GM12878 (cell line): ENCODE measurements at regions not wholly inside any gene's neighbourhood (a gene's known extent, or its start where the extent isn't known, plus 50 kb on each side); places are given as distances from the start of the nearest gene placed in this dataset.

ENCODE experiments used
- ATAC-seq: fragments of 200-7000 bp; cut with Tn5 transposase; 3 replicates; pipeline ENCODE4 v1.9.1; 2020; ENCODE audit warnings: mild to moderate bottlenecking, moderate library complexity
- BruUV-seq: library from RNA; stranded (reverse); fragments of 400-500 nt; replicated peaks from 2 replicates; lab custom pipeline; 2021; lab: Mats Ljungman, UMichigan
- CTCF ChIA-PET: fragments of 300-600 bp; sonication (Branson Sonifier 250); formaldehyde crosslinking; extraction: SDS; loops from one replicate; lab custom pipeline; 2021; ENCODE audit warnings: inconsistent platforms; lab: Yijun Ruan, JAX
- POLR2A ChIA-PET: fragments of 350-600 bp; formaldehyde crosslinking; extraction: SDS; loops from one replicate; lab custom pipeline; 2021; ENCODE audit warnings: inconsistent platforms; lab: Charles Lee
- RAD21 ChIA-PET: fragments of 300-600 bp; sonication (Branson Sonifier 250); formaldehyde crosslinking; loops from one replicate; lab custom pipeline; 2023; ENCODE audit warnings: antibody characterized with exemption; ENCODE audit not compliant: unreplicated experiment; lab: Charles Lee
- SMC1A ChIA-PET: fragments of 300-600 bp; sonication (Branson Sonifier 250); formaldehyde crosslinking; loops from one replicate; lab custom pipeline; 2023; ENCODE audit not compliant: unreplicated experiment, uncharacterized antibody; lab: Charles Lee
- DNase-seq: peaks from one replicate; pipeline ENCODE4 v3.0.0-alpha.2; 2011; ENCODE audit warnings: low read depth, low spot score
- FAIRE-seq: peaks from 3 replicates; lab custom pipeline; 2011; peaks lifted over from hg19 to GRCh38; lab: Jason Lieb, UNC
- H2AFZ ChIP-seq: 2 replicates; pipeline ENCODE4 v1.6.0; 2011; ENCODE audit warnings: low read depth, low read length, control low read depth; ENCODE audit not compliant: control insufficient read depth
- H3K27ac ChIP-seq: 2 replicates; pipeline ENCODE4 v1.5.1; 2011; ENCODE audit warnings: control low read depth; ENCODE audit not compliant: control insufficient read depth, insufficient read depth
- H3K27me3 ChIP-seq, 2 experiments: replicated peaks in 1 of 2; 2 replicates each; pipeline versions ENCODE4 v1.6.0 to v1.6.1; 2011; ENCODE audit warnings: low read length in 1 of 2; ENCODE audit not compliant: control insufficient read depth in 2 of 2, insufficient read depth in 2 of 2
- H3K36me3 ChIP-seq, 2 experiments: 2 replicates each; pipeline ENCODE4 v1.5.1; 2011; ENCODE audit warnings: low read length in 1 of 2; ENCODE audit not compliant: control insufficient read depth in 2 of 2, insufficient read depth in 2 of 2
- H3K4me1 ChIP-seq: 2 replicates; pipeline ENCODE4 v1.6.1; 2011; ENCODE audit warnings: mild to moderate bottlenecking, low read length, moderate library complexity, mixed read lengths; ENCODE audit not compliant: control insufficient read depth, insufficient read depth
- H3K4me2 ChIP-seq: 2 replicates; pipeline ENCODE4 v1.6.0; 2011; ENCODE audit warnings: control low read depth; ENCODE audit not compliant: control insufficient read depth, insufficient read depth
- H3K4me3 ChIP-seq: fragments of 200-600 bp; sonication (generic); 2 replicates; pipeline ENCODE4 v1.5.1; 2016
- H3K79me2 ChIP-seq: 2 replicates; pipeline ENCODE4 v1.6.0; 2011; ENCODE audit warnings: low read length; ENCODE audit not compliant: control insufficient read depth, insufficient read depth
- H3K9ac ChIP-seq: 2 replicates; pipeline ENCODE4 v1.8.0; 2011; ENCODE audit warnings: low read length, control low read depth, mixed read lengths; ENCODE audit not compliant: control insufficient read depth, insufficient read depth
- H3K9me3 ChIP-seq: replicated peaks from 3 replicates; pipeline ENCODE4 v1.5.1; 2011; ENCODE audit warnings: mild to moderate bottlenecking, low read length; ENCODE audit not compliant: control insufficient read depth, insufficient read depth
- H4K20me1 ChIP-seq: 2 replicates; pipeline ENCODE4 v1.6.0; 2011; ENCODE audit not compliant: control insufficient read depth, insufficient read depth
- BRCA1 ChIP-seq: IDR thresholded peaks from 2 replicates; pipeline ENCODE4 v1.6.1; 2011; ENCODE audit warnings: low read depth, low read length, improper control_type of control experiment
- ZBTB4 ChIP-seq: fragments of 450-650 bp; formaldehyde crosslinking; IDR thresholded peaks from 2 replicates; pipeline ENCODE4 v1.4.0; 2022; ENCODE audit warnings: mild to moderate bottlenecking, moderate library complexity
- ZNF207 ChIP-seq: fragments of 450-650 bp; IDR thresholded peaks from 2 replicates; pipeline ENCODE4 v1.6.1; 2014; ENCODE audit warnings: antibody characterized with exemption, mild to moderate bottlenecking, borderline replicate concordance
- ZNF622 ChIP-seq: fragments of 450-650 bp; IDR thresholded peaks from 2 replicates; pipeline ENCODE4 v1.6.1; 2017; ENCODE audit warnings: mild to moderate bottlenecking, inconsistent platforms
- whole genome bisulfite sequencing: methylation state at CpG from one replicate; pipeline ENCODE4 v1.1.6; 2016; ENCODE audit warnings: low lambda C conversion rate; ENCODE audit not compliant: insufficient replicate concordance, insufficient coverage; ENCODE audit errors: missing lambda C conversion rate; 5-methylcytosine and 5-hydroxymethylcytosine counted together
- in situ Hi-C: fragments of 300-500 bp; cut with MboI; formaldehyde crosslinking; loops from 9 replicates; pipeline ENCODE4 v1.14.3; 2018; ENCODE audit warnings: mixed read lengths
- intact Hi-C: fragments of 100-400 bp; cut with micrococcal nuclease; formaldehyde crosslinking; loops from one replicate; pipeline ENCODE4 v1.14.2; 2022; ENCODE audit not compliant: unreplicated experiment
- TF ChIP-seq, protein P1 (sequence below): fragments of 450-650 bp; IDR thresholded peaks from 2 replicates; pipeline ENCODE4 v1.6.1; 2016; ENCODE audit warnings: mild to moderate bottlenecking
- TF ChIP-seq, protein P2 (sequence below): fragments of 450-650 bp; conservative IDR thresholded peaks from 2 replicates; pipeline ENCODE4 v1.6.1; 2017; ENCODE audit warnings: mild to moderate bottlenecking, moderate library complexity

DNA sequence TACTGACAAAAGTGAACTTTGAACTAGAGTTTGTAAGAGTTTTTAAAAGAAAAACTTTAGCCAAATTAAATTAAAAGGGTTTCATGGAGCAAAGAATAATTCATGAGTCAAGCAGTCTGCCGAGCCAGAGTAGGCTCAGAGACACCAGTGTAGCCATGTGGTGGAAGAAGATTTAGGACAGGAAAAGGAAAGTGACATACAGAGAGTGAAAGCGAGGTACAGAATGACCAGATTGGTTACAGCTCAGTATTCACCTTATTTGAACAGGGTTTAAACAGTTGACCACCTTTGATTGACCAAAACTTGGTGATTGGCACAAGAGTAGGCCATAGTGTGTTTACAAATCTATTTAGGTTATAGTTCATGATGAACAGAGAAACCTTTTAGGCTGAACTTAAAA lies 377.8 kb downstream of the KLHL4 start:
- ATAC-seq = peak; percentile 59
- Histone ChIP-seq H3K4me2 (no peak overlapping the region), H3K4me3 (no peak overlapping the region), H4K20me1 (no peaks in the 10 kb centered on the region)
- BruUV-seq = no TSS peak
- CTCF ChIA-PET = interaction anchor here (0.6 to 1.5 kb wide), 2 partner anchors 229 to 384 kb away, joined by 3 to 4 read pairs; no protein-coding TSS in a partner anchor
- TF ChIP-seq, protein P1, sequence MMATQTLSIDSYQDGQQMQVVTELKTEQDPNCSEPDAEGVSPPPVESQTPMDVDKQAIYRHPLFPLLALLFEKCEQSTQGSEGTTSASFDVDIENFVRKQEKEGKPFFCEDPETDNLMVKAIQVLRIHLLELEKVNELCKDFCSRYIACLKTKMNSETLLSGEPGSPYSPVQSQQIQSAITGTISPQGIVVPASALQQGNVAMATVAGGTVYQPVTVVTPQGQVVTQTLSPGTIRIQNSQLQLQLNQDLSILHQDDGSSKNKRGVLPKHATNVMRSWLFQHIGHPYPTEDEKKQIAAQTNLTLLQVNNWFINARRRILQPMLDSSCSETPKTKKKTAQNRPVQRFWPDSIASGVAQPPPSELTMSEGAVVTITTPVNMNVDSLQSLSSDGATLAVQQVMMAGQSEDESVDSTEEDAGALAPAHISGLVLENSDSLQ = peak; percentile 34; the same call in 1 of the 2 replicates
- TF ChIP-seq ZNF207 = no peak
- TF ChIP-seq, all 136 proteins: peak for 1
- Histone ChIP-seq H3K9me3 (no peaks in the 10 kb centered on the region), H3K36me3 (no peaks in the 10 kb centered on the region), H3K27ac (no peak overlapping the region), H2AFZ (no peak overlapping the region), H3K4me1 (no peaks in the 10 kb centered on the region), H3K9ac (no peak overlapping the region), H3K27me3 (no peaks in the 10 kb centered on the region), H3K79me2 (no peaks in the 10 kb centered on the region)
- SMC1A ChIA-PET = no interaction called here
- intact Hi-C loops = no loop called here
- RAD21 ChIA-PET = no interaction called here
- 50% methylated on average over 2 of the region's 2 CpGs for WGBS
- POLR2A ChIA-PET = no interaction called here
- in situ Hi-C loops = no loop called here
- DNase-seq (no peak), FAIRE-seq (no peak)

- WGBS = 10% methylated on average over 1 of the region's 1 CpG
- no peak overlapping the region for H3K9ac ChIP-seq
- H3K36me3 ChIP-seq = no peaks in the 10 kb centered on the region
- ChIA-PET POLR2A (no interaction called here), CTCF (no interaction called here), RAD21 (no interaction called here), SMC1A (no interaction called here)
- in situ Hi-C loops = no loop called here
- DNase-seq (no peak), ATAC-seq (peak; percentile 30), FAIRE-seq (no peak)
- H4K20me1 ChIP-seq = no peaks in the 10 kb centered on the region
- no peak overlapping the region for H3K27ac ChIP-seq
- no peaks in the 10 kb centered on the region; the same call in 2 of the 3 replicates for H3K9me3 ChIP-seq
- no peak for TF ChIP-seq ZNF622
- TF ChIP-seq ZBTB4 (CRISPR knock-in tag) = no peak
- no peak for TF ChIP-seq BRCA1
- TF ChIP-seq, protein P2, sequence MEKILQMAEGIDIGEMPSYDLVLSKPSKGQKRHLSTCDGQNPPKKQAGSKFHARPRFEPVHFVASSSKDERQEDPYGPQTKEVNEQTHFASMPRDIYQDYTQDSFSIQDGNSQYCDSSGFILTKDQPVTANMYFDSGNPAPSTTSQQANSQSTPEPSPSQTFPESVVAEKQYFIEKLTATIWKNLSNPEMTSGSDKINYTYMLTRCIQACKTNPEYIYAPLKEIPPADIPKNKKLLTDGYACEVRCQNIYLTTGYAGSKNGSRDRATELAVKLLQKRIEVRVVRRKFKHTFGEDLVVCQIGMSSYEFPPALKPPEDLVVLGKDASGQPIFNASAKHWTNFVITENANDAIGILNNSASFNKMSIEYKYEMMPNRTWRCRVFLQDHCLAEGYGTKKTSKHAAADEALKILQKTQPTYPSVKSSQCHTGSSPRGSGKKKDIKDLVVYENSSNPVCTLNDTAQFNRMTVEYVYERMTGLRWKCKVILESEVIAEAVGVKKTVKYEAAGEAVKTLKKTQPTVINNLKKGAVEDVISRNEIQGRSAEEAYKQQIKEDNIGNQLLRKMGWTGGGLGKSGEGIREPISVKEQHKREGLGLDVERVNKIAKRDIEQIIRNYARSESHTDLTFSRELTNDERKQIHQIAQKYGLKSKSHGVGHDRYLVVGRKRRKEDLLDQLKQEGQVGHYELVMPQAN = no peak
- H3K27me3 ChIP-seq = no peaks in the 10 kb centered on the region
- BruUV-seq = no TSS peak
- no peak overlapping the region for H3K4me2 ChIP-seq
- no peak overlapping the region for H3K4me3 ChIP-seq
- H3K4me1 ChIP-seq = peaks cover 4% of the 10 kb centered on the region; the same call in 1 of the 2 replicates
- intact Hi-C loops = no loop called here
- no peak overlapping the region for H2AFZ ChIP-seq
- no peaks in the 10 kb centered on the region for H3K79me2 ChIP-seq
Measured at GRCh38 chrX:87896057-87896456, 378.5 kb downstream of the KLHL4 start.
